ENCODE measurements at regions not wholly inside any gene's neighbourhood (a gene's known extent, or its start where the extent isn't known, plus 50 kb on each side); places are given as distances from the start of the nearest gene placed in this dataset.

DNA sequence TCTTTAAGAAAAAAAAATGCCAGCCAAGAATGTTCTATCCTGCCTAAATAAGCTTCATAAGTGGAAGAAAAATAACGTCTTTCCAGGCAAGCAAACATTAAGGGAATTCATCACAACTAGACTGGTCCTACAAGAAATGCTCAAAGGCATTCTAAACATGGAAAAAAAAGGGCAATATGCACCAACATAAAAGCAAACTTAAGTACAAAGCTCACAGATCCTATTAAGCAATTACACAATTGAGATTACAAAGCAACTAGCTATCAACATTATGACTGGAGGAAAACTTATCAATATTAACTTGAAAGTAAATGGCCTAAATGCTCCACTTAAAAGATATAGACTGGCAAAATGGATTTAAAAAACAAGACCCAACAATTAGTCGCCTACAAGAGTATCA lies 240.6 kb upstream of the CTAGE1 start:
- Histone ChIP-seq H3K4me1 (no peaks in the 10 kb centered on the region), H3K27me3 (ENCODE audit: insufficient read depth in 3 of 3, low read length in 2 of 3) (no peaks in the 10 kb centered on the region), H3K27ac (no peak overlapping the region), H3K36me3 (ENCODE audit: insufficient read depth in 1 of 2, low read depth in 1 of 2) (no peaks in the 10 kb centered on the region), H3K4me3 (no peak overlapping the region), H3K9me3 (peaks cover 9% of the 10 kb centered on the region)
- ATAC-seq (no peak), DNase-seq (no peak)
- 65 to 71% (median 69%) methylated on average over 2 of the region's 2 CpGs for WGBS, 3 donors
- TF ChIP-seq, protein P1, sequence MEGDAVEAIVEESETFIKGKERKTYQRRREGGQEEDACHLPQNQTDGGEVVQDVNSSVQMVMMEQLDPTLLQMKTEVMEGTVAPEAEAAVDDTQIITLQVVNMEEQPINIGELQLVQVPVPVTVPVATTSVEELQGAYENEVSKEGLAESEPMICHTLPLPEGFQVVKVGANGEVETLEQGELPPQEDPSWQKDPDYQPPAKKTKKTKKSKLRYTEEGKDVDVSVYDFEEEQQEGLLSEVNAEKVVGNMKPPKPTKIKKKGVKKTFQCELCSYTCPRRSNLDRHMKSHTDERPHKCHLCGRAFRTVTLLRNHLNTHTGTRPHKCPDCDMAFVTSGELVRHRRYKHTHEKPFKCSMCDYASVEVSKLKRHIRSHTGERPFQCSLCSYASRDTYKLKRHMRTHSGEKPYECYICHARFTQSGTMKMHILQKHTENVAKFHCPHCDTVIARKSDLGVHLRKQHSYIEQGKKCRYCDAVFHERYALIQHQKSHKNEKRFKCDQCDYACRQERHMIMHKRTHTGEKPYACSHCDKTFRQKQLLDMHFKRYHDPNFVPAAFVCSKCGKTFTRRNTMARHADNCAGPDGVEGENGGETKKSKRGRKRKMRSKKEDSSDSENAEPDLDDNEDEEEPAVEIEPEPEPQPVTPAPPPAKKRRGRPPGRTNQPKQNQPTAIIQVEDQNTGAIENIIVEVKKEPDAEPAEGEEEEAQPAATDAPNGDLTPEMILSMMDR (IDR thresholded peaks at IDR 0.05), result no peak
- intact Hi-C loops (cut with DNase I), result no loop called here

GRCh38 chr18:22663378-22663777 lies 245.7 kb upstream of the CTAGE1 start:
- TF ChIP-seq, protein P1 (IDR thresholded peaks at IDR 0.05), result no peak
- H3K4me3 ChIP-seq, result no peak overlapping the region
- 81 to 100% (median 94%) methylated on average over 1 of the region's 1 CpG for WGBS, 3 donors
- DNase-seq (no peak), ATAC-seq (no peak)
- no peak overlapping the region for H3K27ac ChIP-seq
- peaks cover 14% of the 10 kb centered on the region for H3K9me3 ChIP-seq
- H3K36me3 ChIP-seq (ENCODE audit: insufficient read depth in 1 of 2, low read depth in 1 of 2), result no peaks in the 10 kb centered on the region
- H3K27me3 ChIP-seq (ENCODE audit: insufficient read depth in 3 of 3, low read length in 2 of 3), result no peaks in the 10 kb centered on the region
- intact Hi-C loops (cut with DNase I), result no loop called here
- no peaks in the 10 kb centered on the region for H3K4me1 ChIP-seq

GRCh38 chr18:22666411-22666940 lies 248.8 kb upstream of the CTAGE1 start:
- Histone ChIP-seq H3K9me3 (peaks cover 14% of the 10 kb centered on the region), H3K4me1 (no peaks in the 10 kb centered on the region), H3K27ac (no peak overlapping the region), H3K27me3 (ENCODE audit: insufficient read depth in 3 of 3, low read length in 2 of 3) (no peaks in the 10 kb centered on the region), H3K36me3 (ENCODE audit: insufficient read depth in 1 of 2, low read depth in 1 of 2) (no peaks in the 10 kb centered on the region), H3K4me3 (no peak overlapping the region)
- TF ChIP-seq, protein P1 (IDR thresholded peaks at IDR 0.05), result no peak
- ATAC-seq, result no peak
- 88 to 89% (median 89%) methylated on average over 4 of the region's 4 CpGs for WGBS, 3 donors
- intact Hi-C loops (cut with DNase I), result no loop called here
- DNase-seq, result no peak

GRCh38 chr18:22667156-22667555 lies 249.4 kb upstream of the CTAGE1 start:
- Histone ChIP-seq H3K4me3 (no peak overlapping the region), H3K36me3 (ENCODE audit: insufficient read depth in 1 of 2, low read depth in 1 of 2) (no peaks in the 10 kb centered on the region), H3K27me3 (ENCODE audit: insufficient read depth in 3 of 3, low read length in 2 of 3) (no peaks in the 10 kb centered on the region), H3K9me3 (peaks cover 14% of the 10 kb centered on the region), H3K4me1 (no peaks in the 10 kb centered on the region), H3K27ac (no peak overlapping the region)
- ATAC-seq (no peak), DNase-seq (no peak)
- intact Hi-C loops (cut with DNase I), result no loop called here
- 68 to 80% (median 74%) methylated on average over 4 of the region's 4 CpGs for WGBS, 3 donors
- TF ChIP-seq, protein P1 (IDR thresholded peaks at IDR 0.05), result no peak

Measured in psoas muscle (tissue), 7 donors.